ENCODE measurements at regions not wholly inside any gene's neighbourhood (a gene's known extent, or its start where the extent isn't known, plus 50 kb on each side); places are given as distances from the start of the nearest gene placed in this dataset.

DNA sequence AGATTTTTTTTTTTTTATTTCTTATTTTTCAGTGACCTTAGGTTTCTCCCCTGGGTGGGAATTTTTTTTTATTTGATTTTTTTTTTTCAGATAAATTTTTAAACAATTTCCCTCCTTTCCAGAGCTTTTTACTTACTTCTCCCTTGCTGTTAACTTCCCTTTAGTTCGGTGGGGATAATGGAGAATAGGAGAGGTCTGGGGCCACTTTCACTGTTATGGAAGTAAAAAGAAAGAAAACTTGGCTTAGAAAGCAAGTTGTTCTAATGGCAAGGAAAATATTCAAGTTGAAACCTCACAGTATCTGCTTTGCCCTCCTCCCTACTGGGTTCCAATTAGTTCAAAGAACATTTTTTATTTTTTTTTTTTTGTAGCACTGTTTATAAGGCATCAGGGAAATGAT lies 537.1 kb upstream of the NXPH2 start:
- TF ChIP-seq POLR2AphosphoS5 (IDR thresholded peaks at IDR 0.05; ENCODE audit: insufficient read depth, low read depth, low read length) (no peak), EZH2 (IDR thresholded peaks at IDR 0.05; ENCODE audit: borderline replicate concordance, low read depth, low read length, severe bottlenecking) (no peak)
- TF ChIP-seq, protein P1, sequence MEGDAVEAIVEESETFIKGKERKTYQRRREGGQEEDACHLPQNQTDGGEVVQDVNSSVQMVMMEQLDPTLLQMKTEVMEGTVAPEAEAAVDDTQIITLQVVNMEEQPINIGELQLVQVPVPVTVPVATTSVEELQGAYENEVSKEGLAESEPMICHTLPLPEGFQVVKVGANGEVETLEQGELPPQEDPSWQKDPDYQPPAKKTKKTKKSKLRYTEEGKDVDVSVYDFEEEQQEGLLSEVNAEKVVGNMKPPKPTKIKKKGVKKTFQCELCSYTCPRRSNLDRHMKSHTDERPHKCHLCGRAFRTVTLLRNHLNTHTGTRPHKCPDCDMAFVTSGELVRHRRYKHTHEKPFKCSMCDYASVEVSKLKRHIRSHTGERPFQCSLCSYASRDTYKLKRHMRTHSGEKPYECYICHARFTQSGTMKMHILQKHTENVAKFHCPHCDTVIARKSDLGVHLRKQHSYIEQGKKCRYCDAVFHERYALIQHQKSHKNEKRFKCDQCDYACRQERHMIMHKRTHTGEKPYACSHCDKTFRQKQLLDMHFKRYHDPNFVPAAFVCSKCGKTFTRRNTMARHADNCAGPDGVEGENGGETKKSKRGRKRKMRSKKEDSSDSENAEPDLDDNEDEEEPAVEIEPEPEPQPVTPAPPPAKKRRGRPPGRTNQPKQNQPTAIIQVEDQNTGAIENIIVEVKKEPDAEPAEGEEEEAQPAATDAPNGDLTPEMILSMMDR (IDR thresholded peaks at IDR 0.05; ENCODE audit: extremely low read depth in 1 of 2, insufficient read depth in 1 of 2, low read depth in 1 of 2, low read length in 2 of 2) = no peak
